ENCODE measurements at regions not wholly inside any gene's neighbourhood (a gene's known extent, or its start where the extent isn't known, plus 50 kb on each side); places are given as distances from the start of the nearest gene placed in this dataset. TPM values are rescaled to one million over a fixed set of nuclear protein-coding genes. Genes with fewer than 3 reads are reported as not detected.

DNA sequence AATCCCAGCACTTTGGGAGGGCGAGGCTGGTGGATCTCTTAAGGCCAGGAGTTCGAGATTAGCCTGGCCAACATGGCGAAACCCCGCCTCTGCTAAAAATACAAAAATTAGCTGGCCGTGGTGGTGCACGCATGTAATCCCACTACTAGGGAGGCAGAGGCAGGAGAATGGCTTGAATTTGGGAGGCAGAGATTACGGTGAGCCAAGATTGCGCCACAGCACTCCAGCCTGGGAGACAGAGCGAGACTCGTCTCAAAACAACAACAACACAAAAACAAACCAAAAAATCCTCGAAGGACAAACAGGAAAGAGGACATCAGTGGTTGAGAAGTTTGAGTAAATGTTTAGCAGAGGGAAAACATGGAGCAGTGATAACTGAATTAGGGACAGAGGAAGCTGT is 52.3 kb upstream of the FAM3C start:
- intact Hi-C loops (cut with DNase I): no loop called here
- no peak for TF ChIP-seq POLR2A (IDR thresholded peaks at IDR 0.05)

DNA sequence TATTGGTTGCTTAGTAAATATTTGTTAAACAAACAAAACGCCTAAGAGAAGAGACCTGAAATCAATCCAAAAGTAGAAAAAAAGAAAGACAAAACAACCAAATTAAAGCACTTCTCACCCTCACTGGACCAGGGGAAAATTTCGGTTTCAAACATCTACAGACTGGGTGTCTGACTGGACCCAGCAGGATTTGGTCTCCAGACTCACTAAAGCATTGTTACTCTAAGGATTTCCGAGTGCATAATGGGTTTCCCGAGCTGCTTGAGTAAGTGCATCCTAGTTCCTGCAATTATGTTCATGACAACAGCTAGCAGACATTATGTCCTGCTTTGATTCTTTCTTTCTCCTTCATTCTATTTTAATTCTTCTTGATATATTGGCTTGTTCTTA is 51.8 kb upstream of the FAM3C start:
- peaks cover 16% of the 10 kb centered on the region for H3K4me1 ChIP-seq
- intact Hi-C loops (cut with DNase I): no loop called here
- no peaks in the 10 kb centered on the region for H3K9me3 ChIP-seq
- no peaks in the 10 kb centered on the region for H3K36me3 ChIP-seq
- H3K27me3 ChIP-seq: no peaks in the 10 kb centered on the region
- TF ChIP-seq, protein P1, sequence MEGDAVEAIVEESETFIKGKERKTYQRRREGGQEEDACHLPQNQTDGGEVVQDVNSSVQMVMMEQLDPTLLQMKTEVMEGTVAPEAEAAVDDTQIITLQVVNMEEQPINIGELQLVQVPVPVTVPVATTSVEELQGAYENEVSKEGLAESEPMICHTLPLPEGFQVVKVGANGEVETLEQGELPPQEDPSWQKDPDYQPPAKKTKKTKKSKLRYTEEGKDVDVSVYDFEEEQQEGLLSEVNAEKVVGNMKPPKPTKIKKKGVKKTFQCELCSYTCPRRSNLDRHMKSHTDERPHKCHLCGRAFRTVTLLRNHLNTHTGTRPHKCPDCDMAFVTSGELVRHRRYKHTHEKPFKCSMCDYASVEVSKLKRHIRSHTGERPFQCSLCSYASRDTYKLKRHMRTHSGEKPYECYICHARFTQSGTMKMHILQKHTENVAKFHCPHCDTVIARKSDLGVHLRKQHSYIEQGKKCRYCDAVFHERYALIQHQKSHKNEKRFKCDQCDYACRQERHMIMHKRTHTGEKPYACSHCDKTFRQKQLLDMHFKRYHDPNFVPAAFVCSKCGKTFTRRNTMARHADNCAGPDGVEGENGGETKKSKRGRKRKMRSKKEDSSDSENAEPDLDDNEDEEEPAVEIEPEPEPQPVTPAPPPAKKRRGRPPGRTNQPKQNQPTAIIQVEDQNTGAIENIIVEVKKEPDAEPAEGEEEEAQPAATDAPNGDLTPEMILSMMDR (IDR thresholded peaks at IDR 0.05): no peak
- TF ChIP-seq POLR2AphosphoS5 (IDR thresholded peaks at IDR 0.05; ENCODE audit: insufficient read depth in 1 of 2, low read depth in 1 of 2) (no peak), POLR2A (IDR thresholded peaks at IDR 0.05) (no peak)
- DNase-seq (ENCODE audit: extremely low spot score in 2 of 2): no peak
- peak overlapping the region; percentile 44 for H3K27ac ChIP-seq
- H3K4me3 ChIP-seq: no peak overlapping the region

More for the DNA sequence above, 52.3 kb upstream of the FAM3C start:
- H3K27ac ChIP-seq: no peak overlapping the region
- no peaks in the 10 kb centered on the region for H3K27me3 ChIP-seq
- H3K4me3 ChIP-seq: no peak overlapping the region
- H3K9me3 ChIP-seq: no peaks in the 10 kb centered on the region
- peaks cover 16% of the 10 kb centered on the region for H3K4me1 ChIP-seq
- no peaks in the 10 kb centered on the region for H3K36me3 ChIP-seq
- no peak for DNase-seq (ENCODE audit: extremely low spot score in 2 of 2)

DNA sequence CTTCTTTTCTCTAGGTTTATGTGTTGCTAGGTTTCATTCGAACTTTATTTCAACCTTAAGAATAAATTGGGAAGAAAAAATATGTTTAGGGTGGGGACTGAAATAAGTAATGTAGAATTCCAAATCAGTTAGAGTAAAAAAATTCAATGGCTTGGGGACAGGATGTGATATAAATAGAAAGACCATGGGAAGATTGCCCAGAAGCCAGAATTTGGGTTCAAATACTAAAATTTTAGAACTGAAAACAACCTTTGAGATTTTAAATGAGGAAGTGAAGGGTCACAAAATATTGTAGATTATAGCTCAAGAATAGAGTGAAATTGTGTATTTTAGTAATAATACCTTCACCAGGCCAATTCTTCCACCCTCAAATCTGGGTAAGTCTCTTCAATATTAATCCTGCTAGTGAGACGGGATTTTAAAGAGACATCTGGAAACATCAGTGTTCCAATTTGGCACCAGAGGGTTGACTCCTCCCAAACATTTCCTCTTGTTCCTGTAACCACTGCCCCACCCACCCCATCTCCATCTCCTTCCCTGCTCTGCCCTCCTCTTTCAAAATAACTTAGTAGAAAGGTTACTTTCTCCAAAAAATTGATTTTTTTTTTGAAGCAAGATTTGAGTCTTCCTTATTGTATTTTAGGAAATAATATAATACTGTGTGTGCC is 51.3 kb upstream of the FAM3C start:
- TF ChIP-seq, protein P1 (IDR thresholded peaks at IDR 0.05): no peak
- TF ChIP-seq POLR2A (IDR thresholded peaks at IDR 0.05) (no peak), POLR2AphosphoS5 (IDR thresholded peaks at IDR 0.05; ENCODE audit: insufficient read depth in 1 of 2, low read depth in 1 of 2) (no peak)
- intact Hi-C loops (cut with DNase I): no loop called here
- DNase-seq (ENCODE audit: extremely low spot score in 2 of 2): no peak

DNA sequence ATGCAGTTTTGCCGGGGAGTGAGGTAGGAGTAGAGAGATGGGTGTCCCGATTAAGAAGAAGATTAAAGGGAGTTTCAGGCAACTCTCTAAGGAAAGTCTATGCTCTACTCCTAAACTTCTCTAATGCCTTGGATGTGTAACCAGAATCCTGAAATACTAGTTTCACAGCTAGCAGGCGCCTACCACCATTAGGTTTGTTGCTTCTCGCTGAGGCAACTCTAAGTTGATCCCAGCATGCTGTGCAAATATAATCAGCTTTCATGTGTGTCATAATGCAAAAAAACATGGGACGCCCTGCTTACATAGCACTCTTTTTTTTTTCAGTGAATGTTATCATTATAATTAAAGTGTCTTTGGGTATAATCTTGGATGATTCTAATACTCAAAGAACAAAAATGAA is 50.4 kb upstream of the FAM3C start:
- TF ChIP-seq POLR2AphosphoS5 (IDR thresholded peaks at IDR 0.05; ENCODE audit: insufficient read depth in 1 of 2, low read depth in 1 of 2) (peak in 1 of 2 donors; percentile 59), POLR2A (IDR thresholded peaks at IDR 0.05) (no peak)
- TF ChIP-seq, protein P1 (IDR thresholded peaks at IDR 0.05): no peak
- H3K4me1 ChIP-seq: peaks cover 16% of the 10 kb centered on the region
- no peaks in the 10 kb centered on the region for H3K27me3 ChIP-seq
- H3K27ac ChIP-seq: no peak overlapping the region
- intact Hi-C loops (cut with DNase I): no loop called here
- H3K36me3 ChIP-seq: no peaks in the 10 kb centered on the region
- no peak overlapping the region for H3K4me3 ChIP-seq
- DNase-seq (ENCODE audit: extremely low spot score in 2 of 2): no peak
- no peaks in the 10 kb centered on the region for H3K9me3 ChIP-seq

More for the DNA sequence above, 51.3 kb upstream of the FAM3C start:
- Histone ChIP-seq H3K9me3 (no peaks in the 10 kb centered on the region), H3K27ac (peak overlapping the region; percentile 44), H3K4me1 (peaks cover 16% of the 10 kb centered on the region), H3K27me3 (no peaks in the 10 kb centered on the region), H3K4me3 (no peak overlapping the region), H3K36me3 (no peaks in the 10 kb centered on the region)

Small RNA genes in the stretch of these regions (small RNA-seq; reads per million reads assigned to genes)
- not detected for gene RN7SKP277
